Natural killer cell treated with Interleukin-12 subunit alpha and Interleukin-12 subunit beta and Interleukin-15 and Interleukin-18, amount 100 ng/mL, for 72 hours (primary cell): ENCODE measurements at regions not wholly inside any gene's neighbourhood (a gene's known extent, or its start where the extent isn't known, plus 50 kb on each side); places are given as distances from the start of the nearest gene placed in this dataset.

Experiments used
- ATAC-seq, 2 donors: fragments of 150-1000 bp; cut with Tn5 transposase in 1 of 2; sonication (Bioruptor Pico), chemical (Tn5 transposase) in 1 of 2; 2 replicates each; pipeline ENCODE4 v1.10.0; 2021
- DNase-seq: peaks from one replicate; pipeline ENCODE4 v3.0.0; 2022; ENCODE audit warnings: low spot score
- H3K27ac Mint-ChIP-seq, 2 donors: 1 replicate in 1 of 2; 2 replicates in 1 of 2; pipeline ENCODE4 v1.8.0; 2022; ENCODE audit warnings: mixed read lengths in 2 of 2, mild to moderate bottlenecking in 1 of 2, moderate library complexity in 1 of 2
- H3K27me3 Mint-ChIP-seq, 2 donors: 1 replicate in 1 of 2; 2 replicates in 1 of 2; pipeline ENCODE4 v1.8.0; 2022; ENCODE audit warnings: mixed read lengths in 2 of 2
- H3K36me3 Mint-ChIP-seq: one replicate; pipeline ENCODE4 v1.8.0; 2022; ENCODE audit warnings: mixed read lengths
- H3K4me1 Mint-ChIP-seq, 2 donors: 1 replicate in 1 of 2; 2 replicates in 1 of 2; pipeline ENCODE4 v1.8.0; 2022; ENCODE audit warnings: low read depth in 2 of 2, mixed read lengths in 2 of 2, mild to moderate bottlenecking in 1 of 2
- H3K4me3 Mint-ChIP-seq: one replicate; pipeline ENCODE4 v1.8.0; 2022; ENCODE audit warnings: mixed read lengths
- H3K9me3 Mint-ChIP-seq: 2 replicates; pipeline ENCODE4 v1.8.0; 2022; ENCODE audit warnings: mixed read lengths

GRCh38 chr9:32837551-32838058 lies 54.3 kb downstream of the TMEM215 start:
- Mint-ChIP-seq H3K27ac (no peak overlapping the region), H3K9me3 (no peaks in the 10 kb centered on the region), H3K4me3 (no peak overlapping the region), H3K27me3 (peaks cover 7 to 15% of the 10 kb centered on the region in 2 donors), H3K36me3 (no peaks in the 10 kb centered on the region), H3K4me1 (no peaks in the 10 kb centered on the region)
- DNase-seq (no peak), ATAC-seq (no peak)

DNA sequence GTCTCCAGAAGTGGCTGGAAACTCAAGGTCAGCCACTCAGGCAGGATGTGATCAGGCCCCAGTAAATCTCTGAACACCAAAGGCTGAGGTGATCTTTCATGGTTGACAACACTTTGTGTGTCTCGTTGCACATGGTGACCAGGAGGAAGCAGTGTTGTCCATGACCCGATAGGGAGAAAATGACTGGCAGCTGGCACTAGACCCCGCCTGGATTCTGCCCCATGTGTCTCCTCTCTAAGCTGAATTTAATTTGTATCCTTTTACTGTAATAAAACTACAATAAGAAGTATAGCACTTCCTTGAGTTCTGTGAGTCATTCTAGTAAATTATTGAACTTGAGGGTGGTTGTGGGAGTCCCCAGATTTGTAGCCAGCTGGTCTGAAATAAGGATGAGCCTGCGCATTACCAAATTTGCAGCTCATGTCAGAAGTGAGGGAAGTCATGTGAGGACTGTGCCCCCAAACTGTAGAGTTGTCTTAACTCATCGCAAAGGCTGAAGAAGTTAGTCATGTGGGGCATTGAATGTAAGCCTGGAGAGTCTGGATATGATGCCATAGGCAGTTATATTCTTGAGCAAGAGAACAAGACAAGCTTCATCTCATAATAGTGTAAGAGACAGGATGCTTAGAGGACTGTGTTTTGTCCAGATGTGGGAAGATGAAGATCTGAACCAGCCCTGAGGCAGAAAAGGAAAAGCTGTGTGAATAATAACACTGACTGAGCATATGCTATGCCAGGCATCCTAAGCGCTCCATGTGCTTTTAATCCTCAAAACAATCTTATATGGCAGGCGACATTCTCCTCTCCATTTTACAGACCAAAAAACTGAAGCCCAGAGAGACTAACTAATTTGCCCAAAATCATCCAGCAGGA lies 55.9 kb downstream of the TMEM215 start:
- H3K4me3 Mint-ChIP-seq, result no peak overlapping the region
- no peaks in the 10 kb centered on the region for H3K36me3 Mint-ChIP-seq
- H3K27ac Mint-ChIP-seq, result no peak overlapping the region
- no peak for DNase-seq
- no peak for ATAC-seq
- H3K9me3 Mint-ChIP-seq, result no peaks in the 10 kb centered on the region
- peaks cover 13 to 15% of the 10 kb centered on the region in 2 donors for H3K27me3 Mint-ChIP-seq
- no peaks in the 10 kb centered on the region for H3K4me1 Mint-ChIP-seq

DNA sequence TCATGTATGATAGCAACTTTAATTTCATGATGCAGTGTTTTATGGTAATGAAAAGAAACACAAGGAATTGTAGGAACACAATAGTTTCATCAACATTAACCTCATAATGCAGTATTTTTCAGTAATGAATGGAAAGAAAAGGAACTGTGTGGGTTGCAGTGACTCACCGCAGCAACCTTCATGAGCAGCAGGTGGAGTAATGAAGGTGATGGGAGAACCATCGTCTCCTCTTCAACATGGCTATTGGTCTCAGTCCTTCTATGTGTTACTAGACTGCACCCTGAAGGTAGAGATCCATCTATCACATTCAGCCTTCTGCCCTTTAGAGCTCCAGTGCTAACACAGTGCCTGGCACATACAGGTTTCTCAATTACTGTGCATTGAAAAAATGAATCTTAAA lies 58.0 kb downstream of the TMEM215 start:
- no peak for DNase-seq
- Mint-ChIP-seq H3K36me3 (no peaks in the 10 kb centered on the region), H3K4me1 (no peaks in the 10 kb centered on the region), H3K27ac (no peak overlapping the region), H3K27me3 (peaks cover 14 to 23% of the 10 kb centered on the region in 2 donors), H3K4me3 (no peak overlapping the region), H3K9me3 (no peaks in the 10 kb centered on the region)
- ATAC-seq, result no peak

GRCh38 chr9:32843295-32843694 lies 60.0 kb downstream of the TMEM215 start:
- ATAC-seq (no peak), DNase-seq (no peak)
- Mint-ChIP-seq H3K9me3 (no peaks in the 10 kb centered on the region), H3K4me3 (no peak overlapping the region), H3K36me3 (no peaks in the 10 kb centered on the region), H3K4me1 (no peaks in the 10 kb centered on the region), H3K27ac (no peak overlapping the region), H3K27me3 (peaks cover 21 to 25% of the 10 kb centered on the region in 2 donors)

GRCh38 chr9:32844259-32844658 lies 60.9 kb downstream of the TMEM215 start:
- Mint-ChIP-seq H3K27ac (no peak overlapping the region), H3K4me3 (no peak overlapping the region), H3K9me3 (no peaks in the 10 kb centered on the region), H3K4me1 (no peaks in the 10 kb centered on the region), H3K27me3 (peaks cover 28 to 35% of the 10 kb centered on the region in 2 donors), H3K36me3 (no peaks in the 10 kb centered on the region)
- ATAC-seq (no peak), DNase-seq (no peak)

DNA sequence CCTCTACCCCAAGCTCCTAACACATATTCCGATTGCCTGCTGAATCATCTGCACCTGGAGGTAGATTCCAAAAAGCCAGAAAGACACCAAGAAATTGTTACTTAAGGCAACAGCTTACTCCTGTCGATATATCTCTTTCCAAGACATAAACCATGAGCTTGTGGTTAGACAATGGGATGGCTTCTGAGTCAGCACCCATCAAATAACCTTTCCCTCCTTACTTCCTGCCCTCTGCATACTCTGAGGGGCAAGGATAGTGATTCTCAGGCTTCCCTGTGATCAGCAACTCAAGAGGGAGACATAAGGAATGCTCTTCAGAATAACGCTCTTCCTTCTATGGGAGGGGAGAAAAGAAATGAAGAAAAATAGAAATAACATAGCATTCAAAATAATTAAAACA lies 70.9 kb downstream of the TMEM215 start:
- no peak for DNase-seq
- H3K4me3 Mint-ChIP-seq, result no peak overlapping the region
- no peaks in the 10 kb centered on the region for H3K9me3 Mint-ChIP-seq
- H3K36me3 Mint-ChIP-seq, result no peaks in the 10 kb centered on the region
- no peak overlapping the region for H3K27ac Mint-ChIP-seq
- peaks cover 18 to 22% of the 10 kb centered on the region in 2 donors for H3K27me3 Mint-ChIP-seq
- no peak for ATAC-seq
- H3K4me1 Mint-ChIP-seq, result no peaks in the 10 kb centered on the region

- ATAC-seq, result no peak
- Mint-ChIP-seq H3K27me3 (peaks cover 17 to 21% of the 10 kb centered on the region in 2 donors), H3K4me1 (no peaks in the 10 kb centered on the region)
Measured at GRCh38 chr9:32855752-32856151, 72.4 kb downstream of the TMEM215 start.

GRCh38 chr9:32863291-32863690 lies 80.0 kb downstream of the TMEM215 start:
- Mint-ChIP-seq H3K4me3 (no peak overlapping the region), H3K9me3 (no peaks in the 10 kb centered on the region), H3K27me3 (peaks cover 13% of the 10 kb centered on the region in 2 donors), H3K36me3 (no peaks in the 10 kb centered on the region), H3K4me1 (no peaks in the 10 kb centered on the region), H3K27ac (no peak overlapping the region)
- no peak for DNase-seq
- ATAC-seq, result no peak

More at GRCh38 chr9:32855752-32856151, 72.4 kb downstream of the TMEM215 start:
- Mint-ChIP-seq H3K27ac (no peak overlapping the region), H3K36me3 (no peaks in the 10 kb centered on the region), H3K9me3 (no peaks in the 10 kb centered on the region), H3K4me3 (no peak overlapping the region)
- DNase-seq, result no peak

DNA sequence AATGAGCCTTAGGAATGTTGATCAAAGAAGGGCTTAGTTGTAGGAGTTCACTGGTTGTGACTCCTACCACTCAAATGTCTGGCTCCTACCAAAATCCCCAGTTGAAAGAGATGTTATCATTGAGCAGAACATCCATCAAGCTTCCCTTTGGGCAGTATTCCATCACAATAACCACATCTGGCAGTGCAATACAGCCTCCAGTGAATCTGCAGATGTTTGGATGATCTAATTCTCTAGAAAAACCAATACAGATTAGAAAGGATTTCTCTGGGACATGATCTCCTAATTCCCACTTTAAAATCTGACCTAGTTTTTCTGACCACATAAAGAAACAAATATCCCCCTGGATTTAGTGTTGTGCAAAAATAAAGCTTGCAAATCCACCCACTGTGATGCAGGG lies 81.6 kb downstream of the TMEM215 start:
- Mint-ChIP-seq H3K9me3 (no peaks in the 10 kb centered on the region), H3K4me3 (no peak overlapping the region), H3K27me3 (peaks cover 5 to 7% of the 10 kb centered on the region in 2 donors), H3K36me3 (no peaks in the 10 kb centered on the region), H3K27ac (no peak overlapping the region), H3K4me1 (no peaks in the 10 kb centered on the region)
- DNase-seq (no peak), ATAC-seq (no peak)

DNA sequence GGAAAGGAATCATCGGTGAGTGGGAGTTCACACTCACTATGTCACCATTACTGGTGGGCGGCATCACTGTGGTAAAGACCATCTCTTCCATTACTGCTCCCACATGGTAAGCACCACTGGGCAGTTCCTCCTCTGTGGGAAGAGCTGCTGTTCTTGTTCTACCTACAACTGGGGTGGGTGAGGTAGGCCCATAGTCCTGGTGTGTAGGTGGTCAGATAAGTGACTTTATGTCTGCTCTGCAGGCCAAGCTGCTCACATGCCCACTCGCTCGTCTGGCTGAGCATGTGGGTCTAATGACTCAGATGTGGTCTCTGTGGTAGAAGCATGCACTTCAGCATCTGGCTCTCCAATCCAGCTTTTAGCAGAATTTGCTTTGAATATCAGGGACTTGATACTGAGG lies 82.9 kb downstream of the TMEM215 start:
- no peaks in the 10 kb centered on the region for H3K4me1 Mint-ChIP-seq
- ATAC-seq (peak in 1 of 2 donors; percentile 16), DNase-seq (no peak)
- no peaks in the 10 kb centered on the region for H3K9me3 Mint-ChIP-seq
- no peaks in the 10 kb centered on the region for H3K36me3 Mint-ChIP-seq
- no peak overlapping the region for H3K27ac Mint-ChIP-seq
- H3K4me3 Mint-ChIP-seq, result no peak overlapping the region
- peaks cover 5 to 7% of the 10 kb centered on the region in 2 donors for H3K27me3 Mint-ChIP-seq

DNA sequence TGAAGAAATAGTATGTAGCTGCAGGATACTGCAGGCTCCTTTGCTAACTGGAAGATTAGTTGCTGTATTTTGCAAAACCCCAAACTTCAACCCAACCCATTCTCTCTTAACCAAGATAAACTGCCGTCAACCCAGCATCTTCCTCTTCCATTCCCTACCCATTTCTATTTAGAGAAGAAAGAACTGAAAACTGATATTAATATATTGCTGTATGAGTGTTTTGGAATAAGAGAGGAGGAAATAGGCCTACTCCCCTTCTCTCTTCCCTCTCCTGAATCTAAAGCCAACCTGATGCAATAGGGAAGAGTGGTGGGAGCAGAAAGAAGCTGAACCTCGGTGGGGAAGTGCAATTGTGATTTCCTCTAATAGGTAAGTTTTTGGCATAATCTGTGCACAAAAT lies 83.7 kb downstream of the TMEM215 start:
- DNase-seq, result no peak
- no peak overlapping the region for H3K27ac Mint-ChIP-seq
- H3K9me3 Mint-ChIP-seq, result no peaks in the 10 kb centered on the region
- no peaks in the 10 kb centered on the region for H3K4me1 Mint-ChIP-seq
- H3K36me3 Mint-ChIP-seq, result no peaks in the 10 kb centered on the region
- H3K27me3 Mint-ChIP-seq, result peaks cover 4 to 9% of the 10 kb centered on the region in 2 donors
- ATAC-seq, result no peak
- H3K4me3 Mint-ChIP-seq, result no peak overlapping the region

GRCh38 chr9:32867601-32868204 lies 84.4 kb downstream of the TMEM215 start:
- ATAC-seq (no peak), DNase-seq (no peak)
- no peak overlapping the region for H3K4me3 Mint-ChIP-seq
- no peaks in the 10 kb centered on the region for H3K9me3 Mint-ChIP-seq
- H3K27me3 Mint-ChIP-seq, result peaks cover 6 to 13% of the 10 kb centered on the region in 2 donors
- no peaks in the 10 kb centered on the region for H3K36me3 Mint-ChIP-seq
- H3K4me1 Mint-ChIP-seq, result no peaks in the 10 kb centered on the region
- H3K27ac Mint-ChIP-seq, result no peak overlapping the region

DNA sequence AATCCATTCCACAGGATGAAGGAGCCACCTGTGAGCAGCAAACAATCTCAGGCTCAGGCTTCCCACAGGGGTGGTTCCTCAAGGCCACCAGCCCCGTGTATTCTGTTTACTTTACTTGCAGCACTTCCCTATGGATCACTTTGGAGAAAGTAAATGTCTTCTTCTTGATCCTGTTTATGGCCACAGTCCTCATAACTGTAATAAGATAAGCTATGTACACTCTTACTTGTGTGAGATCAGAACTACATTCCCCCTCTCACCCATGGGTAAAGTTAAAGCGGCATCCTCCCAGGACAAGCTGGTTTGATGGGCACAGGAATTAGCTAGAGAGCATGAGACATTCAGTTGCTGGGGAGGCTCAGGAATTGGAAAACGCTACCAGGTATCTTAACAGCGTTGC lies 86.1 kb downstream of the TMEM215 start:
- peak in 1 of 2 donors; percentile 12 for ATAC-seq
- Mint-ChIP-seq H3K36me3 (no peaks in the 10 kb centered on the region), H3K4me1 (no peaks in the 10 kb centered on the region), H3K27me3 (peaks cover 6 to 8% of the 10 kb centered on the region in 2 donors), H3K27ac (no peak overlapping the region), H3K4me3 (no peak overlapping the region), H3K9me3 (no peaks in the 10 kb centered on the region)
- no peak for DNase-seq

DNA sequence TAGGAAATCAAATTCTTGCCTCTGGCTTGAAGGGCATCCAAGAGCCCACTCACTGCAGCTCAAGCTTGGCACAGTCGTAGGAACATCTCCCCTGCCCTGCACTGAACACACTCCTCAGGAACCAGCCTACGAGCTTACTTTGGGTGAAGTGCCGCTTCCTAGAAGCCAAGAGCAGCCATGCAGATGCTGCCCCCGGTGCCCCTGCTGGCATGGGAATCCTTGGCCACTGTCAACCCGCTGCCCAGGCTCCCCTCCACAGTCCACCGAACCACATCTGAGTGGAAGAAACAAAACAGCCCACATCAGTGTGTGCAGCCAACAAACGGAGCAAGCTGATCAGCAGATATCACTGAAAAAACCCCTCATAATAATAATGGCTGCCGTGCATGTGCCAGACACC lies 89.8 kb downstream of the TMEM215 start:
- ATAC-seq (no peak), DNase-seq (no peak)
- Mint-ChIP-seq H3K27me3 (peaks cover 2 to 8% of the 10 kb centered on the region in 2 donors), H3K9me3 (no peaks in the 10 kb centered on the region), H3K36me3 (no peaks in the 10 kb centered on the region), H3K27ac (no peak overlapping the region), H3K4me3 (no peak overlapping the region), H3K4me1 (peaks cover 0 to 5% of the 10 kb centered on the region in 2 donors)
